GM13977 (cell line): ENCODE measurements at regions not wholly inside any gene's neighbourhood (a gene's known extent, or its start where the extent isn't known, plus 50 kb on each side); places are given as distances from the start of the nearest gene placed in this dataset.

Experiments
- DNase-seq: peaks from one replicate; pipeline ENCODE4 v3.0.0; 2012; ENCODE audit warnings: low spot score
- in situ Hi-C: fragments of 300-500 bp; cut with MboI; formaldehyde crosslinking; loops from one replicate; pipeline ENCODE4 v1.12.0; 2022; ENCODE audit warnings: low sequenced_read_pairs, low pct_unique_long_range_greater_than_20kb, mixed read lengths, inconsistent platforms; ENCODE audit not compliant: unreplicated experiment
- TF ChIP-seq, protein P1 (sequence below): IDR thresholded peaks from 2 replicates; pipeline ENCODE4 v1.5.1; 2012; ENCODE audit warnings: mild to moderate bottlenecking, control low read depth; ENCODE audit not compliant: insufficient read depth; ENCODE audit errors: extremely low read depth, missing control alignments

DNA sequence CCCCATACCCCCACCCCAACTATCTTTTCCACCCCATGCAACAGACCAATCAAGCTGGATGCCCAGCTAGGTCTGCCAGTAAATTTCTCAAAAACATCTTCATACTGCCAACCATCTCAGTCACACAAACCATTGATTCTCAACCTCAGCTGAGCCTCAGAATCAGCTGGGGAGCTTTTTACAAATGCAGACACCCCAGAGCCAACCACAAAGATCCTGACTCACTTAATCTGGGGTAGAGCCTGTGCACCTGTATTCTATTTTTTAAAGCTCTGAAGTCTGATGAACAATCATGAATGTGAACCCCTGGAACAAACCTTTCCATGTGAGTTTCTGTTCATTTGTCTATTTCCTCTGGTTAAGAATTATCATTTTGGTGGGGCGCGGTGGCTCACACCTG lies 66.0 kb downstream of the ZNF281 start:
- TF ChIP-seq, protein P1, sequence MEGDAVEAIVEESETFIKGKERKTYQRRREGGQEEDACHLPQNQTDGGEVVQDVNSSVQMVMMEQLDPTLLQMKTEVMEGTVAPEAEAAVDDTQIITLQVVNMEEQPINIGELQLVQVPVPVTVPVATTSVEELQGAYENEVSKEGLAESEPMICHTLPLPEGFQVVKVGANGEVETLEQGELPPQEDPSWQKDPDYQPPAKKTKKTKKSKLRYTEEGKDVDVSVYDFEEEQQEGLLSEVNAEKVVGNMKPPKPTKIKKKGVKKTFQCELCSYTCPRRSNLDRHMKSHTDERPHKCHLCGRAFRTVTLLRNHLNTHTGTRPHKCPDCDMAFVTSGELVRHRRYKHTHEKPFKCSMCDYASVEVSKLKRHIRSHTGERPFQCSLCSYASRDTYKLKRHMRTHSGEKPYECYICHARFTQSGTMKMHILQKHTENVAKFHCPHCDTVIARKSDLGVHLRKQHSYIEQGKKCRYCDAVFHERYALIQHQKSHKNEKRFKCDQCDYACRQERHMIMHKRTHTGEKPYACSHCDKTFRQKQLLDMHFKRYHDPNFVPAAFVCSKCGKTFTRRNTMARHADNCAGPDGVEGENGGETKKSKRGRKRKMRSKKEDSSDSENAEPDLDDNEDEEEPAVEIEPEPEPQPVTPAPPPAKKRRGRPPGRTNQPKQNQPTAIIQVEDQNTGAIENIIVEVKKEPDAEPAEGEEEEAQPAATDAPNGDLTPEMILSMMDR = no peak
- in situ Hi-C loops = no loop called here

DNA sequence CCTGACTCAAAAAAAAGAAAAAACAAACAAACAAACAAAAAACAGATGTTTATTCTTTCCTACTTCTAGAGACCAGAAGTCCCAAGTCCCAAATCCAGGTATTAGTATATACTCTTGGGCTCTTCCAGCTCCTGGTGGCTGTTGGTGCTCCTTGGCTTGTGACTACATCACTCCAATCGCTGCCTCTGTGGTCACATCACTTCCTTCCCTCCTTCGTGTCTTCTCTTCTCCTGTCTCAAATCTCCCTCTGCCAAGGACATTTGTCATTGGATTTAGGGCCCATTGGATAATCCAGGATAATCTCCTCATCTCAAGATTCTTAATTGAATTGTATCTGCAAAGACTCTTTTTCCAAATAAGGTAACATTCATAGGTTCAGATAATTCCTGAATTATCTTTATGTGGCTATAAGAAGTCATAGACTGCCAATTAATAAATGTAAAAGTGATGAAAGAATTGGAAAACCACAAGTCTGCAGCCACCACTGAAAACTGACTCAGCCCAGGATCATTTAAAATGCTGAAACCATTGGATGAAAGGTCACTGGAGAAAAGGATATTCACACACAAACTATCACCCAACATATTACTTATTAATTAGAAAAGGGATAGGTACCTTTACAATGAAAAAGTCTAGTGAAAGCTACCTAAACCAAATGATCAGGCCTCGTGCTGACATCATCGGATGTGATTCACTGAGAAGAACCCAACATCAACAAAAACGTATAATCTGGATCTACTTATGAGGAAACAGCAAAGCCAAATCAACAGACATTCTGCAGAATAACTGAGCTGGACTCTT lies 67.1 kb downstream of the ZNF281 start:
- TF ChIP-seq, protein P1 = no peak
- in situ Hi-C loops = no loop called here
- no peak for DNase-seq

More for the DNA sequence above, 66.0 kb downstream of the ZNF281 start:
- DNase-seq = no peak

DNA sequence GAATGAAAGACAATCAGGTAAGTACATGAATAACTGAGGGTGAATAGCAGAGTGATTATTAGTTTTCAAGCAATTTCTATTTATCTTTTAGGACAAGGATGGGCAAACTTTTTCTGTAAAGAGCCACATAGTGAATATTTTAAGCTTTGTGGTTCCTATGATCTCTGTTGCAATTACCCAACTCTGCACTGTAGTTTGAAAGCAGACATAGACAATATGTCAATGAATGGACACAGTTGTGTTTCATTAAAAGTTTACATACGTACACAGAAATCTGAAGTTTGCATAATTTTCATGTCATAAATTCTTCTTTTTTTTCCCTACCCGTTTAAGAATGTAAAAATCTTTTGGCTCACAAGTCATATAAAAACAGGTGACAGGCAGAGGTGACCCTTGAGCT lies 71.4 kb downstream of the ZNF281 start:
- DNase-seq = no peak
- TF ChIP-seq, protein P1 = no peak
- in situ Hi-C loops = no loop called here

DNA sequence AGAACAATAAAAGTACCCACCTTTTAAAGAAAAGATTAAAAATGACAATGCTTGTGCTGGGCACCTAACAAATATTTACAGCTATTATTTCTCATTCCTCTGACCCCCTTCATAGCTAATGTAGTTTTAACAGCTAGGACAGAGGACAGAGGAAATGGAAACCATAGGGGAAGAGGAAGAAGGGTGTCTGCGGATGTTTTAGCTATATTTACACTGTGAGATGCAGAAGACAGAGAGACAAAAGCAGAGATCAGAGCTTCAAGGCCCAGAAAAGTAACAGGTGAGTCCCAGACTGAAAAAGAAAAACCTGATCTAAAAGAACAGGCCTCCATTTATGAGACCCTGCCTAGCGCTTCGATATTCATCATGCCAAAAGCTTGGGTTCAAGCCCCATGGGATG lies 72.0 kb downstream of the ZNF281 start:
- TF ChIP-seq, protein P1 = no peak
- DNase-seq = no peak
- in situ Hi-C loops = no loop called here

DNA sequence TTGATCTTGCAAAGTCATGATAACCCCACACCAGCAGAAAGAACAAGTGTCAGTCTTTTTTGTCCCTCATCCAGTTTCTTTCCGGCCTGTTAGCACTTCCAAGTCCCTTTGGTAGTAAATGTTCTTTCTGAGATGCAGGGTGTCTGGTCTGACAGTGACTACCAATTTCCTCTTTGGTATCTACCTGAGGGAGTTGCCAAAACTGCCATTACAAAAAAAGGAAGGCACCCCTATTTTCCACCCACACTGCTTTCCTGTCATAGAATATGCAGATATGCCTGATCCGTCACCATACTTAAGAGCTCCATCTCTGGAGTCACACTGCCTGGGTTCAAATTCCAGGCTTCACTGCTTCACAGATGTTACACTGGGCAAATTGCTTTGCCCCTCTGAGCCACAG lies 72.4 kb downstream of the ZNF281 start:
- DNase-seq = no peak
- TF ChIP-seq, protein P1 = no peak
- in situ Hi-C loops = no loop called here

DNA sequence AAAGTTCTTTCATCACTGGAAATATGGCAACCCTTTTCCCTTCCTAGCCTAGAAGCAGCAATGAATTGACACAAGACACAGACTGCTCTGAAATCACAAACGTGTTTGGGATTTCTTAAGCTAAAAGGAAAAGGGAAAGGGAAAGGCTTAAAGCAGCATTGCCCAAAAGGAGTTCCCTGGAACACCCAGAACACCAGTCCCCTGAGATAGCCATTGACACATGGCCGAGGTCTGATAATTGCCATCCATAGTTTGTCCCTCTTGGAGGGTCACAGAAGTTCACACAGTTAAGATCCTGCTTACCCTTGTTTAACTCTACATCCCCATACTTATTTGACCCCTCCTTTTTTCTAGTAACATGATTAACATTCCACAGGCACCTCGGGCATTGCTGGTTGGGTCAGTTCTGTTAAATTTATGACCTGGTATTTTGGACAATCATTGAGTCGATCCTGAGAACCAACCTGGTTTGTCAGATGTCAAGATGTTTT lies 72.9 kb downstream of the ZNF281 start:
- TF ChIP-seq, protein P1 = no peak
- DNase-seq = no peak
- in situ Hi-C loops = no loop called here
